GM21619 (cell line): ENCODE measurements at regions not wholly inside any gene's neighbourhood (a gene's known extent, or its start where the extent isn't known, plus 50 kb on each side); places are given as distances from the start of the nearest gene placed in this dataset.

ENCODE experiments used
- ATAC-seq: cut with Tn5 transposase; IDR thresholded peaks from one replicate; pipeline ENCODE4 v1.9.1; 2021; ENCODE audit not compliant: unreplicated experiment

DNA sequence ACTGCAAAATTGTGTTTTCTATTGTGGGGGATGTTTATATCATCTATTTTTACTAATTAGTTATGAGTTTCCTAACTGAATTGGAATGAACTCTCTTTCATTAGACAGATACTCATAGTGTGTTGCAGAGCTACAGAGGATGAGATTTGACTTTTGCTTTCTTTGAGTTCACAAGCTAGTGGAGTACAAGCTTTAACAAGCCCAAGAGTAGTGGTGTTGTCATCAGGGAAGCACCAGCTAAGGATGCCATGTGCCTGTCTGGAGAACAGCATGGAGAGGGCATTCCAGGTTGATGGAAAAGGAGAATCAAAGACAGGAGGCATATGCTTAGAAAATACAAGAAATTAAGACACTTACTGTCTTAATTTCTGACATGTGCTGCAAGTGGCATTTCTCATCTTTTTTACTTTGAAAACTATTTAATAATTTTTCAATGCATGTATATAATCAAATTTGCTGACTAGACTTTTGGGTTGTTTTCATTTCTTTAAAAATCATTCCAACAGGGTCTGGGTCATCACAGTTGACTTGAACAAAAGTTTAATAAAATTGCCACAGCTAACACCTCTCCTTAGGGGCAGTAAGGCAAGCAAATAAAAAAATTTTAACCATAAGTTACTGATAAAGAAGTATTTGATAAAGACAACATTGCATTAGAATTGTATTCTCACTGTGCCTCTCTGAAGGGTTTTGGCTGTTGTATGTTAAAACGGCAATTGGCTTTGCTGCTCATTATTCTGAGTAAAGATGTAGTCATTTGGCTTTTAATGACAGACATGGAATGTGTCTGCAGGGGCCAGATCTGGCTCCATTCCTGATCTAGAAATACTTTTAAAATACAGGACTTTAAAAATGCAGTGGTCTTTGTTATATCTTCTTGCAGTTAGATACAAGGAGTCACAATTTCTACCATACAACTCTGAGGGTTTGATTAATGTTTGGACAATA lies 323.7 kb upstream of the CDH11 start:
- ATAC-seq: no peak

DNA sequence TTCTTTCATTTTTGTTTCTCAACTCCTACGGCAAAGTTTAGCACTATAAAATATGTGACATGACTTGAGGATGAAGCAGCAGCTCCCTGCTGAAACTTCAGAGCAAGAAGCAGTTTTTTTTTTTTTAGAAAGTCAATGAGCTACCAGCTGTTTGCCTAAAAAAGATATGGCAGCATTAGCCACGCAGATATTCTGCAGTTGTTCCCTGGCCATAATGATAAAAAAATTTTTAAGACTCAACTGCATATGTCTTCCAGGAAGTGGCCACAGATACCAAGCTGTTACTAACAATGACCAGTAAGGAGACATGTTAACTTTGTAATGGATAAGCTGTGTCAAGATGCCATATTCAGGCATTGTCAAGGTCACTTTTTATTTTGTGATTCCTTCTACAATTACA lies 319.6 kb upstream of the CDH11 start:
- no peak for ATAC-seq

DNA sequence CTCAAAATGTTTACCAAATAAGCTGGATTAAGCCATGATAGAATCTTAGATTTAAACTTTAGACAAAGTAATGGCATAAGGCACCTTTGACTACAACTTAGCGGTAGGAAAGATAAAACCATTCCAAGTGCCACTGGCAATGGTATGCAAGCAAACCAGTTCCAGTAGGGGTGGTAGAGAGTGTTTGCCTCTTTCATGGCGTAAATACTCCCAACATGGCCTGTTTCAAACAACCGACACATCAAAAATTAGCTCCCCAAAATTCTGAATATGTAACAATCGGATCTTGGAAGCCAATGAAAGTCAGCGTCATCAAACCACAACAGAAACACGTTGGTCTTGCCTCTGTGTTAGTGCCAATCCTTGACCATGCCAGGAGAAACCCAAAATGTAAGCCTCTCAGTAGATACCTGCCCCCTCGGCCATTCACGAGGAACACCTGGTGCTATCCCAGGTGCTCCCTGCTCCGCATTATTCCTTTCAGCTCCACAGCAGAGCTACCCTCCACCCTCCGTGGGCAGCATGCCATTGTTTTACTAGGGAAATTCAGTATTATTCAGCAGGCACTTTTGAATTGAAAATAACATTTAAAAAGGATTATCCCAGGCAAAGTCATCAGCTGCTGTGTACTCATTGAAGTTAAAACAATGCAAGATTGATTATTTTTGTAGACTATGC lies 307.8 kb upstream of the CDH11 start:
- ATAC-seq: no peak

DNA sequence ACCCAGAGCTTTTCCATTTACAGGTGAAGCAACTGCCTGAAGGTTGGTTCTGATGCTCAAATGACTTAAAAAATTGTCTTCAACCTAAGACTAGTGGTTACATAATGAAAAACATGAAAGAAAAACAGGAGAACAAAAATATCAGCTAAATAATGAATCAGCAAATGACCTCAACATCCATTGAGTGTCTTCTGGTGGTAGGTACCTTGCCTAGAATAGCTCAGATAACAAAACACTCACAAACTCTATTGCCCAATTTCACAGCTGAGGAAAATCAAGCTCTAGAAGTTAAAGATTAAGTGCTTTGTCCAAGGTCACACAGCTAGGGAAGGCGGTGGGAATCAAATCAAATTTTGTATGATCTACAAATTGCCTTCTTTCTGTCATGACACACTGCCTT lies 304.6 kb upstream of the CDH11 start:
- ATAC-seq: no peak

DNA sequence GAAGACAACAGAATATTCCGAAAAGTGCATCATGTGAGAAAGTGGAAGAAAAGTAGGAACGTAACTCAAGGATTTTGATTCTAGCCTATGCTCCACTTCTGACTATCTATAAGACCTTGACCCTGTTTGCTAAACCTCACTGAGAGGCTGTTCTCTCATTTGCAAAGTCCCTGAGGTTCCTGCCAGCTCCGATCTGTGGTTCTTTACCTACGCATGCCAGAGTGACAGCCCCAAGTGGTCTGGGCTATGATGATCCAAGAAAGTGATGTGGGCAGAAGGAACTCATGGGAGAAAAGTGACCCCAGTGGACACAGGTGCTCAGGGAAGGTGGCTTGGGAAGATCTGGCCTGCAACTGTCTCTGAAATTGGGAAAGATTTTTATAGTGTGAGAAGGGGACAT lies 301.1 kb upstream of the CDH11 start:
- no peak for ATAC-seq

DNA sequence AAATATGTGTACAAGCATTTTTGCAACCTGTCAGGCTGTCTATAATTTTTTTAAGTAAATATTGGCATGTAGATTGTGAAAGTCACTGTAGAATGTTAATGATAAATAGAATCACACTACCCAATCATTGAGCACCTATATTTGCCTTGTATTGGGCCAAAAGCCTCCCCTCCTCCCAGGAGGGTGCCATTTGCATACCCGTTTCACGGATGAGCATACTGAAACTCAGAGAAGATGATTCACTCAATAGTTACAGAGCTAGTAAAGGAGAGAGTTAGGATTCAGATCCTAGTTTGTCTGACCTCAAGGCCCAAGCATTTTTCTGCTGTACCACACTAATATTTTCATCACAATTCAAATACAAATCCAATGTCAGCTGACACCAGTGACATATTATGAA lies 299.7 kb upstream of the CDH11 start:
- ATAC-seq: no peak

DNA sequence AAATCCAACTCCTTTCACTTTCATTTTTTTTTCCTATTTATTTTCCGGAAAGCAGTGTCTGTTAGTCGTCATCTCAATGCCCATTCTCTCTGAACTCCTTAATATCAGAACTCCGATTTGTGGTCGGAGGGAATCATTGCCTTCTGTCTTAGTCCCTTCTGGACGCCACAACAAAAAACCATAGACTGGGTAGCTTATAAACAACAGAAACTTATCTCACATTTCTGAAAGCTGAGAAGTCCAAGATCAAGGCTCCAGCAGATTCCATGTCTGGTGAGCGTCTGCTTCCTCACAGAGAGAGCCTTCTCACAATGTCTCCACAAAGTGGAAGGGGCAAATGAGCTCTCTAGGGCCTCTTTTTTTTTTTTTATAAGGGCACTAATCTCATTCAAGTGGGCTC lies 296.6 kb upstream of the CDH11 start:
- ATAC-seq: no peak

DNA sequence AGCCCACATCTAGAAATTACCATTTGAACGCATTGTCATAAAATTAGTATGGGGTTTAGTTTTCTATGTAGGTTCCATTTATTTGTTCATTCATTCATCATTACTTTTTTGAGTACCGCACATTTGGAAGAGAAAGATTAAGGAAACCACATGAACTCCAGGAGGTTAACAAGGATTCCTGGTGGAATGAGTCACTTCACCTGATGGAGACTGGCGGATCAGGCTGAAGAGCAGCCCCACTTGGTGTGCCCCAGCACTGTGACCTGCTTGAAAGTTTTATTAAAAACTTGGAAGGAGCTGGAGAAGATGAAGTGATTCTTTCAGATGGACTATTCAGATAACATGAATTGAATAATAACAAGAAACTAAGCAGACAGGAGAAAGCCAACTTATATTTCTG lies 293.6 kb upstream of the CDH11 start:
- ATAC-seq: no peak

DNA sequence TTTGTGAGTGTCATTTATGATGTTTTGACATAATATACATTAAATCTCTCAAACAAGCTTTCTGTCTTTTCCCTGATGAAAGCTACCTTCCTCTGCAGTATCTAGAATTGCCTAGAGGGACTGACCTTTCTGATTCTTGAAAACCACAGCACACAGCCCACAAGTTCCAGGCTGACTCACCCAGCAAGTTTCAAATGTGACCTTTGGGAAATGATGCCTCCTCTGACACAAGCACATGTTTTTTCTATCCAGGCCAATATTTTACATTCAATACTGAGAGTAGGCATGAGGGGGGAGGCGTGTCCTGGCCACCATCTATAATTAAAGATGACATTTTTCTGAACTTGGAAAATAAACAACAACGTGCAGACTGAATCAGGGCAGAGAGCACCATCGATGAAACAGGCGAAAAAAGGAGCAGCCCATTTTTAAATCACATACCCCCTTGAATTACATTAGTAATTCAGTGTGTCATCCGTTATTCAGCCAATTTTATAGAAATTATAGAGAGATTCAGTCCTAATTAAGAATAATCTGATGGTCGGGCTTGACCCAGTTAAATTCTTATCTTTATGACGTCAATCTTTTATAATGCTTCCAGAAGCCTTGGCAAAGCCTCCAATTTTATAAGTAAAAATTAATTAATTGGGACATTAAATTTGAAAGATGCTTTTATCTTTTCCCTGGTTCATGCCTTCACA lies 292.6 kb upstream of the CDH11 start:
- ATAC-seq: no peak

DNA sequence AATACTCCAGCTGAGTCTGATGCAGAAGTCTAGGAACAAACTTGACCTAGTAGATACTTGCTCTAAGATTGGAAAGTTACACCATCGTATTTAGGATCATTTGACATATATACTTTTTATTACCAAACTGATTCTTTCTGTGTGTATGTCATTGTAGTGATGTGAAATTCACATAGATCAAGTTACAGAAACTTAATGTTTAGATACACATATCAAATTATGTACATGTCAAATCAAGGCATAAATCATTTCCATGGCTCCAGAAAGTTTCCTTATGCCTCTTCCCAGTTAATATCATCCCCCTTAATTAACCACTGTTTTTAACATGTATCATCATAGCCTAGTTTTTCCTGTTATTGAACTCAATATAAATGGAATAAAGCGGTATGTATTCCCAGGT lies 292.0 kb upstream of the CDH11 start:
- ATAC-seq: no peak

DNA sequence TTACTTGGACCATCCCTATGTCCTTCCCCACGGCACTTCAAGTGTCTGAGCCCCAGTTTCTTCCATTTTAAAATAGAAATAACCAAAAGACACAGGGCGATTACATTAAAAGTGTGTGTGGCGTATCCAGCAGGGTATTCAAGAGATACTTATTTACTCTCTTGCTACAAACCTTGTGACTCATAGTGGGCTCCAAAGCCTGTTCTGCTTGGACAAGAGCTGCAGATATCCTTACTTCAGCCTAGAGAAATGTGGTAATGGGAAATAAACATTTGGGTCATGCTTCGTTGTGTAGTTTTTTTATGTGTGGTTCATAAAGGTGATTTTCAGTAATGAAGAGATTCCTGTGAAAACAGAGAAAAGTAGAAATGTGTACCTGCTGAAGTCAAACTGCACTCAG lies 288.9 kb upstream of the CDH11 start:
- no peak for ATAC-seq

DNA sequence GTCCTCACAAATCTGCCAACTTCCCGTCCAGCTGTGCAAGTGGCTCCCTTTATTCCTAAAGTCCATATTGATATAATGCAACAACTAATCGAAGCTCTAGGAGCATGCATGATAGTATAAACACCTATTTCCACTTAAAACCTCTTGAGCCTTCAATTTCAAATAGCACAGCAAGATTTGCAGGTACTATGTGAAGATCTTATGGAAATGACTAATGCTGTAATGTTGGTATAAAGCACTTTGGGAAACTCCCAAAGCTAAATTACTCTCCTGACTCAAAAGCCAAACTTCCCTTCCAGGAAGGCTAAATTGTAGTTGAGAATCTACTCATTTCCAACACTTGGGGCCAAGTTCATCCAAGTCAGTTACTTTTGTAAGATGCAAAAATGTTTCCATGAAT lies 287.6 kb upstream of the CDH11 start:
- no peak for ATAC-seq

DNA sequence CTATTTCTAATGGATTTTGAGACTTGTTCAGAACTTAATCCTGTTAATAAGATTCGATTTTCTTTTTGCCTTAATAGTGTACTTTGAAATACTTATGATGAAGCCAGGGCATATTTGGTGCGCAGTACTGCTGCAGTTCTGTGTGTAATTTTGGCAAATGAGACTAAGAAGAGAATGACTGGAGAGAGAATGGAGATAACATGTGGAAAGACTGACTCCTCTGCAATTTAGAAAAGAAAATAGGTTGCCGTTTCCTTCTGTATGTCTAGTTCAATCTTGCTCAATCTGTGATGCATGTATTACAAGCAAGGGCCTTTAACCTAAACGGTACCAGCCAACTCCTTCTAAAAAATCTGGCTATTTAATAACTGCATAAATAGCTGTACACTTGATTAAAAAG lies 285.1 kb upstream of the CDH11 start:
- no peak for ATAC-seq

DNA sequence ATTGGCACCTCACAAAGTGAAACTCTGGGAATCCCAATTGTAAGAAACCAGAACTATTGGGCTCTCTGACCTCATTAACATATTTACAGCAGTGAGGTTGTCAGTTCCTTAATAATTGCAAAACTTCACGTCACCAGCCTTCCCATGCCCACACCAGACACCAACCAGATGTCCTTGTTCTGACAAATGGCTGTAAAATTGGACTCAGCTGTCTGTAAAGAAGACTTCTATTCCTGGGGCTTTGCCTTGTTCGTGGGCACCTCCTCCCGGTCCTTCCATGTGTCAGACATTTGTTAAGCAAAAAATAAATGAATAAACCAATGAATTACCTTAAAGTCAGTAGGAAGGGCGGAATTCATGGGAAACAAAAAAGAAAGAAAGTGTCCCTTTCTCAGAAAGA lies 284.3 kb upstream of the CDH11 start:
- no peak for ATAC-seq

DNA sequence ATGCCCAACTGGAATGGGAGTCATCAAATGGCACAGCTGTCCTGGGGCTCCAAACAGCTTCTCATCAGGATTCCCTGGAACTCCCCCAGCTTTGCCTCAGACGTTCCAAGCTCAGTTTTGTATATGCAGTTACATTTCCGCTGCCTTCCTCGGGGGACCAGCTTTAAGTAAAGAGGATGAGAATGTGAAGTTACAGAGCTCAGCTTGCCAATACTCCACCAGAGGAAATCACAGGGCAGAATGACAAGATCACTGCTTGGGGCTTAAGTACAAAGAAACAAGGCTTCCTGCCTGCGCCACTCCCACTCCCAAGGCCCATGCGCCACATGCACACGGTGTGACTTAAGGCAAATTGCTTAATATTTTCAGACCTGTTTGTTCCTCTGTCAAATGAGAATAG lies 272.4 kb upstream of the CDH11 start:
- ATAC-seq: no peak

DNA sequence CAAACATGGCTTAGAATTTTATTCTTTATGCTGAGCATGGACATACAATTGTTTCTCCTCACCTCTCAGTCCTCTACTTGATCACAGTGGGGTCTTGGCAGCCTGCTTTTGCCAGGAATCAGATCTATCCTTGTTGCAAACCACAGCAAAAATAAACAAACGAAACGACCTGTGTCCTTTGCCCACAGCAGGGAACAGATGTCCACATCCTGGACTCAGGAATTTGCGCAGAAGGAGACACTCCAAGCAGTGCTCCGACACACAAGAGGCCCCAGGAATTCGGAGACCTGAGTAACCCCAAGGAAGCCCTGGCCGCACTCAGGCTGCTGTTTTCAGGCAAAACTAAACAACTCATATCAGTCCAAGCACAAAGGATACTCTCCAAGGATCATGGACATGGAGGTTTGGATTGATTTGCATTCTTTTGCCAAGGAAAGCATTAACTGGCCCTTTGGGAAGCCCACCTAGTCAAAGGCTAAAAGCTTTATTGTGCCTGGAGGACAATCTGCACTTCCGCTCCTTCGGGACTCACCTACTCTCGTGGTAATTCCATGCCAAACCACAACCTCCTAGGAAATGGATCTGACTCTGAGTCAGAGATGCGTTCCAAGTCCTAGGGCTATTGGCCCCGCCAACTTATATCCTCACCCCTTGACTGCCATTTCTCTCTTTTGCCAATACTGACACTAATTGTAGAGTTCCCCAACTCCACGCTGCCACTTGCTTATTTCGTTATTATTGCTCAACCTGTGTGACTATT lies 271.1 kb upstream of the CDH11 start:
- ATAC-seq: no peak

DNA sequence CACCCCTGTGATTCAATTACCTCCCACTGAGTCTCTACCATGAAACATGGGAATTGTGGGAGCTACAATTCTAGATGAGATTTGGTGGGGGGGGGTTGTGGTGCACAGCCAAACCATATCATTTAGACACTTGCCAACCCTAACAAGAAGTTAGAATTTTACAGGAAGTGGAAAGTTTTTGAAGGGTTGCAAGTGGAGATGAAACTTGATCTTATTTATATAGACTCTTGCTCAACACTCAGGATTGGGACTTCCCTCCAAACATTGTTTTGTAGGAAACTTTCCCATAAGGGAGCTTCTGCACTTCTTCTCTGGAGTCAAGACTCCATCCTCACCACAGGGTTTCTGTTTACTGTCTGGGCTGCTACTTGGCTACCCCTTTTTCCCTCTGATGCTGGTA lies 266.7 kb upstream of the CDH11 start:
- no peak for ATAC-seq

DNA sequence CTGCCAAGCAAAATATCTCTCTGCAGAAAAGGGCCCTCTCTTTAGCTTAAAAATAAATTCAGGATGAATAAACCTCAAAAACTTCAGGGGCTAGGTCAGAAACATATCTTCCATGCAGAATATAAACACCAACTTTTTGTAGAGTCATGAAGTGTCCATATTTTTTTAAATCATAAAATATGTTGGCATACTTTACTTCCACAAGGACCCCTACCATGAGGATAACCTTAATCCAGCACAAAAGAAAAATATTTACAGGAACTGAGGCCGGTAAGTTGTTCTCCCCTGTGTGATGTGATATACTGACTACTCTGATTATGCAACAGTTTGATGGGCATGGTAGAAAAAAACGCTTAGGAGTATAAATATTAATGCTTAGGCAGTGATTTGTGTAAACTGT lies 264.8 kb upstream of the CDH11 start:
- no peak for ATAC-seq

DNA sequence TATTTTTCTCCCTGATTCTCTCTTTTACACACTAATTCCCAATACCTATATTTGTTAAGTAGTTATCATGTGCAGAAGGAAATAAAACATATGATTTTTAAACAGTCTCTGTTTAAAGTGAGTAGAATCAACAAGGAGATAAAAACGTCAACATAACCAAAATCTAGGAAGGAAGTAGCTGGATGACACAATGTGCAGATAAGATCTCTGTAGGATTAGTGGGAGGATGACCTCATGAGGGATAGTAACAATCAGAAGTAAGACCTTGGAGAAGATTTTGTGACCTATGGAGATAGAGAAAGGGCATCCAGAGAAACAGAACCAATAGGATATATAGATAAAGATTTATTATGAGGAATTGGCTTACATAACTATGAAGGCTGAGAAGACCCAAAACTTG lies 262.6 kb upstream of the CDH11 start:
- ATAC-seq: no peak

DNA sequence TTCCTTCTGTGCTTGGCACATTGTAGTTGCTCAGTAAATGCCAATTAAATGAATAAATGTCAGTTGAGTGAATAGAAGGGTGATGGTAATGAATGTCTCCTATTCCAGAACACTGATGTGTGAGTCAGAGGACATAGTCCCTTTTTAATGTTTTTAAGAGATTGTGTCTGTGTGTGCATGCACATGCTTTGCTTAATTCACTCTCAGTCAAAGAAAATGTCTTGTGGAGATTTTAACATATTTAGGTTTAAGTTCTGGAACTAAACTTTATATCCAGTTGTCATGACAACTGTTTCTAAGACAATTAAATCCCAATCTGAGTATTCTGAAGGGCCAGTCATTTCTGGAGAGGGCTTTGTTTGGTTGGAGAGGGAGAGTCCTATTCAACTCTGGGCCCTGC lies 255.3 kb upstream of the CDH11 start:
- no peak for ATAC-seq

DNA sequence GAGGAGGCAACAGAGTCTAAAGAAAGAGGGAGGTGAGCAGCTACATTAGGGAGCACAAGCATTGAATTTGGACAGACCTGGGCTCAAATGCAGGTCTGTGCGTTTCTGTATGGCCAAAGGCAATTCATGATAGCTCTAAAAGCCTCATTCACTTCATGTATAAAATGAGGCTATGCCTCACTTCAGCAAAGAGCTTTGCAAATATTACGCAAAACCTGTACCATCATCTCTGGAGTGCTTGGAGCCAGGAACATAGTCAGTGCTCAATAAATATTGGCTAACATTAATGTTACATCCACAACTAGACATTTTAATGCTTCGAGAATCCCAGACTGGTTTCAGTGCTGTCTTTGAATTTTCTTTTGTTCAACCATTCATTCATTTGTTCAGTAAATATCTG lies 254.7 kb upstream of the CDH11 start:
- ATAC-seq: no peak
